Neuronal stem cell (in vitro differentiated cells): ENCODE measurements at regions not wholly inside any gene's neighbourhood (a gene's known extent, or its start where the extent isn't known, plus 50 kb on each side); places are given as distances from the start of the nearest gene placed in this dataset.

Source experiments
- DNase-seq: peaks from one replicate; pipeline ENCODE4 v3.0.0-alpha.2; 2013; ENCODE audit warnings: low spot score
- H2AFZ ChIP-seq: one replicate; pipeline ENCODE4 v1.6.1; 2013; ENCODE audit warnings: mild to moderate bottlenecking, low read length, inconsistent platforms
- H2AK5ac ChIP-seq: 2 replicates; pipeline ENCODE4 v1.6.1; 2013; ENCODE audit warnings: low read depth, mild to moderate bottlenecking, inconsistent platforms, low read length, moderate library complexity, mixed read lengths
- H2BK120ac ChIP-seq: 2 replicates; pipeline ENCODE4 v1.6.1; 2013; ENCODE audit warnings: low read depth, mild to moderate bottlenecking, inconsistent platforms, low read length, moderate library complexity, mixed read lengths
- H2BK12ac ChIP-seq: one replicate; pipeline ENCODE4 v1.6.1; 2013; ENCODE audit warnings: low read length, inconsistent platforms
- H2BK15ac ChIP-seq: 2 replicates; pipeline ENCODE4 v1.6.1; 2013; ENCODE audit warnings: mild to moderate bottlenecking, low read length, inconsistent platforms, mixed read lengths
- H2BK5ac ChIP-seq: one replicate; pipeline ENCODE4 v1.6.1; 2013; ENCODE audit warnings: inconsistent platforms, mild to moderate bottlenecking, low read length, moderate library complexity
- H3K14ac ChIP-seq: one replicate; pipeline ENCODE4 v1.6.1; 2013; ENCODE audit warnings: low read length, inconsistent platforms
- H3K18ac ChIP-seq: 2 replicates; pipeline ENCODE4 v1.6.1; 2013; ENCODE audit warnings: low read length, inconsistent platforms
- H3K23ac ChIP-seq: 2 replicates; pipeline ENCODE4 v1.6.1; 2013; ENCODE audit warnings: low read depth, mild to moderate bottlenecking, mixed read lengths, low read length, inconsistent platforms; ENCODE audit not compliant: poor library complexity
- H3K27ac ChIP-seq: replicated peaks from 3 replicates; pipeline ENCODE4 v1.5.1; 2013; ENCODE audit warnings: low read length, inconsistent platforms
- H3K27me3 ChIP-seq, 3 experiments: 2 replicates each; pipeline ENCODE4 v1.6.1; 2013; ENCODE audit warnings: low read length in 3 of 3, mild to moderate bottlenecking in 2 of 3, inconsistent platforms in 1 of 3, low read depth in 1 of 3, mixed read lengths in 1 of 3, moderate library complexity in 1 of 3; ENCODE audit not compliant: control insufficient read depth in 3 of 3, insufficient read depth in 3 of 3
- H3K36me3 ChIP-seq, 2 donors: replicated peaks in 1 of 2; 2 replicates each; pipeline ENCODE4 v1.6.1; 2013; ENCODE audit warnings: low read length in 2 of 2; ENCODE audit not compliant: control insufficient read depth in 2 of 2, insufficient read depth in 2 of 2
- H3K4ac ChIP-seq: 2 replicates; pipeline ENCODE4 v1.6.1; 2013; ENCODE audit warnings: inconsistent platforms, mild to moderate bottlenecking, low read length, moderate library complexity
- H3K4me1 ChIP-seq, 2 donors: 1 replicate in 1 of 2; 2 replicates in 1 of 2; pipeline ENCODE4 v1.6.1; 2013; ENCODE audit warnings: low read length in 2 of 2, low read depth in 1 of 2; ENCODE audit not compliant: control insufficient read depth in 2 of 2, insufficient read depth in 1 of 2
- H3K4me2 ChIP-seq: one replicate; pipeline ENCODE4 v1.6.1; 2013; ENCODE audit warnings: mild to moderate bottlenecking, low read length, inconsistent platforms; ENCODE audit not compliant: insufficient read depth, poor library complexity, severe bottlenecking
- H3K4me3 ChIP-seq, 2 donors: 2 replicates each; pipeline ENCODE4 v1.5.1; 2013; ENCODE audit warnings: low read length in 2 of 2, mild to moderate bottlenecking in 2 of 2, inconsistent platforms in 1 of 2, moderate library complexity in 1 of 2
- H3K79me1 ChIP-seq: one replicate; pipeline ENCODE4 v1.6.1; 2013; ENCODE audit warnings: low read depth, mild to moderate bottlenecking, inconsistent platforms, low read length, moderate library complexity
- H3K9ac ChIP-seq: one replicate; pipeline ENCODE4 v1.6.1; 2013; ENCODE audit warnings: mild to moderate bottlenecking, low read depth, low read length, inconsistent platforms; ENCODE audit not compliant: poor library complexity
- H3K9me3 ChIP-seq, 2 donors: replicated peaks in 1 of 2; 2 replicates each; pipeline versions ENCODE3 to v1.6.1; 2013; ENCODE audit warnings: low read length in 2 of 2, mild to moderate bottlenecking in 2 of 2, inconsistent platforms in 1 of 2, low read depth in 1 of 2, mixed read lengths in 1 of 2, moderate library complexity in 1 of 2; ENCODE audit not compliant: control insufficient read depth in 2 of 2, insufficient read depth in 1 of 2
- H4K8ac ChIP-seq: one replicate; pipeline ENCODE4 v1.6.1; 2013; ENCODE audit warnings: low read depth, mild to moderate bottlenecking, inconsistent platforms, low read length, moderate library complexity
- H4K91ac ChIP-seq: one replicate; pipeline ENCODE4 v1.6.1; 2013; ENCODE audit warnings: low read length, low read depth, mild to moderate bottlenecking, inconsistent platforms; ENCODE audit not compliant: poor library complexity
- WGBS, 2 donors: extraction: QIAGEN DNeasy Blood & Tissue Kit; methylation state at CpG; one replicate each; pipeline ENCODE4 v1.1.7; 2013; ENCODE audit warnings: missing lambda C conversion rate in 2 of 2, mixed read lengths in 1 of 2; ENCODE audit not compliant: insufficient read length in 2 of 2, insufficient replicate concordance in 1 of 2; ENCODE audit errors: extremely low coverage in 2 of 2; 5-methylcytosine and 5-hydroxymethylcytosine counted together

DNA sequence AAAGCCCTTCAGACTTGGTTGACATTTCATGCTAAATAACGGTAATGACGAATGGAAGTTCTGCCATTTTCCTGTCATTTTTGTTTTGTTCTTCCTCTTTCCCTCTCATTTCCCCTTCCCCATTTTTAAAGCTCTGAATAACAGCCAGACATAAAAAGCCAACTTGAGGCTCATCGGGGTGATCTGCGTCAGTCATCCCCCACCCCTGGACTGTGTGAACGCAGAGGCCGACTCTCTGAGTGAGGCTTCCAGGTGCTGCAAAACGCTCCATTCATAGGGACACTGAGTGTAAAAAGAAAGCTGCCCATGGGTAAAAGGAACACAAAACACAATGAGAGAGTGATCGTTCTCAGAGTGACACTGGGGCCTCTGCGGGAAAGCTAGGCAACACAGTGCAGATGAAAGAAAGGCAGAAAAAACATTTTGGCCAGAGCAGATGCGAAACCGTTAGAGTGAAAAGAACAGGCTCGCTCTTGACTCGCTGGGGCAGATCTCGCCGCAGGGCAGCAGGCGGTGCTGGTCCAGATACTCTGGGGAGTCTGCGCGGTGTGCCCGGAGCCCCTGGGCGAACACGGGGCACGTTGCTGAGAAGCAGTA lies 684.8 kb downstream of the QKI start:
- Histone ChIP-seq H4K8ac (no peak overlapping the region), H3K27me3 (no peaks in the 10 kb centered on the region), H3K4me3 (no peak overlapping the region), H4K91ac (no peak overlapping the region), H3K23ac (no peak overlapping the region), H2BK120ac (peak overlapping the region; percentile 69), H2BK15ac (no peak overlapping the region), H3K9ac (no peak overlapping the region), H3K36me3 (no peaks in the 10 kb centered on the region), H2BK5ac (peak overlapping the region; percentile 68), H3K79me1 (no peaks in the 10 kb centered on the region), H2AFZ (peak overlapping the region; percentile 36), H3K4me2 (no peak overlapping the region), H3K9me3 (peaks cover 3 to 9% of the 10 kb centered on the region in 2 donors), H2AK5ac (peak overlapping the region; percentile 9), H3K18ac (peak overlapping the region; percentile 97), H3K4me1 (peaks cover 18 to 32% of the 10 kb centered on the region in 2 donors), H3K14ac (no peak overlapping the region), H3K27ac (peak overlapping the region; percentile 87), H3K4ac (no peak overlapping the region), H2BK12ac (no peak overlapping the region)
- DNase-seq: no peak
- WGBS, 2 donors: no CpG with 5 or more reads among the region's 22 CpGs

DNA sequence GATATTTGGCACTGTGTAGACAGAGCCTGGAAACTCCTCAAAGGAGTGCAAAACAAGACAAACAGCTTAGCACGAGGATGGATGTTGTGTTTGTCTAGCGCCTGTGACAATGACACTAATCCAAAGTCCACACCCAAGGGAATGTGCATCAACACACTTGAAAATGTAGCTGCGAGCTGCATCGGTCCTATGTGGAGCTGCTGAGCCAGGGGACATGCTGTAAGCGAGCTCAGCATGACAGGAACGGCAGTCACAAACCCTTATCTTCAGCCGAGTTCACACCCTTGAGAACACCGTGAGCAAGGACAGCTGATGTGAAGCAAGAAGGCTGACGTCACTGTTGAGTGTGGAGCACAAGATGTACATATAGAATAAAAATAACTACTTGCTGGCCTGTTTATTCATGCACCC lies 684.3 kb downstream of the QKI start:
- no peak overlapping the region for H2AFZ ChIP-seq
- H3K23ac ChIP-seq: no peak overlapping the region
- H3K27me3 ChIP-seq: no peaks in the 10 kb centered on the region
- peaks cover 3 to 9% of the 10 kb centered on the region in 2 donors for H3K9me3 ChIP-seq
- H3K27ac ChIP-seq: peak overlapping the region; percentile 23
- no peak overlapping the region for H2BK15ac ChIP-seq
- H3K4ac ChIP-seq: no peak overlapping the region
- H4K91ac ChIP-seq: no peak overlapping the region
- no peak overlapping the region for H3K14ac ChIP-seq
- H3K36me3 ChIP-seq: no peaks in the 10 kb centered on the region
- DNase-seq: no peak
- no peak overlapping the region for H3K9ac ChIP-seq
- H3K4me2 ChIP-seq: no peak overlapping the region
- H4K8ac ChIP-seq: no peak overlapping the region
- no peak overlapping the region for H2BK5ac ChIP-seq
- H3K4me3 ChIP-seq: no peak overlapping the region
- WGBS, 2 donors: no CpG with 5 or more reads among the region's 9 CpGs
- peak overlapping the region; percentile 31 for H2BK12ac ChIP-seq
- H3K18ac ChIP-seq: peak overlapping the region; percentile 84
- no peak overlapping the region for H2AK5ac ChIP-seq
- H3K79me1 ChIP-seq: no peaks in the 10 kb centered on the region
- peaks cover 18 to 32% of the 10 kb centered on the region in 2 donors for H3K4me1 ChIP-seq
- no peak overlapping the region for H2BK120ac ChIP-seq

- DNase-seq: no peak
- H3K23ac ChIP-seq: no peak overlapping the region
- WGBS, 2 donors: no CpG with 5 or more reads among the region's 11 CpGs
Measured at GRCh38 chr6:164097551-164098398, 683.3 kb downstream of the QKI start.

DNA sequence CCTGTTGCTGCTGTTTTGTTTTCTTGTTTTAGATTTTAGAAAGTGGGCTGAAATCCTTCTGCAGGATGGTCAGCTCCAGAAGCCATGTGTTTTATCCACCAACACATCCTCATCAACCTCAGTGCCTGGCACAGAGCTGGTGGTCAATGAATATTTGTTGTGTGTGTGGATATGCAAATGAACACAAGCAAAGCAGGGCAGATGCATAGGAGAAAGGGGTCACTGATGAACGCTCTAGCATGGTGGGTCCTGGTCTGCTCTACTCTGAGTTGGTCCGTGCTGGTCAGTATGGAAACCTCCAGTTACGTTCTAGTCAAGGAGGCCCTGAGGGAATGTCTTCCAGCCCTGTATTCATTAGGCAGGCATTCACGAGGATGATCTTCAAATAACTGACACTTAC lies 682.5 kb downstream of the QKI start:
- H3K9ac ChIP-seq: no peak overlapping the region
- no peak overlapping the region for H4K8ac ChIP-seq
- H3K4me2 ChIP-seq: no peak overlapping the region
- H3K27ac ChIP-seq: no peak overlapping the region
- peaks cover 3 to 13% of the 10 kb centered on the region in 2 donors for H3K9me3 ChIP-seq
- no peak for DNase-seq
- no peak overlapping the region for H2BK5ac ChIP-seq
- H3K4me1 ChIP-seq: peaks cover 15 to 19% of the 10 kb centered on the region in 2 donors
- H3K79me1 ChIP-seq: no peaks in the 10 kb centered on the region
- no peak overlapping the region for H3K4ac ChIP-seq
- no peak overlapping the region for H2BK15ac ChIP-seq
- H3K14ac ChIP-seq: no peak overlapping the region
- no peak overlapping the region for H4K91ac ChIP-seq
- no peak overlapping the region for H3K23ac ChIP-seq
- H3K36me3 ChIP-seq: no peaks in the 10 kb centered on the region
- H3K18ac ChIP-seq: peak overlapping the region; percentile 59
- no peak overlapping the region for H2BK120ac ChIP-seq
- no peak overlapping the region for H3K4me3 ChIP-seq
- no peak overlapping the region for H2AK5ac ChIP-seq
- H2BK12ac ChIP-seq: peak overlapping the region; percentile 33
- no CpG with 5 or more reads among the region's 4 CpGs for WGBS, 2 donors
- no peak overlapping the region for H2AFZ ChIP-seq
- H3K27me3 ChIP-seq: no peaks in the 10 kb centered on the region

More at GRCh38 chr6:164097551-164098398, 683.3 kb downstream of the QKI start:
- peaks cover 15 to 26% of the 10 kb centered on the region in 2 donors for H3K4me1 ChIP-seq
- H2AFZ ChIP-seq: no peak overlapping the region
- H3K14ac ChIP-seq: no peak overlapping the region
- H2AK5ac ChIP-seq: no peak overlapping the region
- no peak overlapping the region for H2BK15ac ChIP-seq
- no peak overlapping the region for H3K4me2 ChIP-seq
- H4K91ac ChIP-seq: no peak overlapping the region
- no peak overlapping the region for H4K8ac ChIP-seq
- H2BK120ac ChIP-seq: no peak overlapping the region
- no peak overlapping the region for H2BK5ac ChIP-seq
- H3K79me1 ChIP-seq: no peaks in the 10 kb centered on the region
- no peak overlapping the region for H3K27ac ChIP-seq
- H3K27me3 ChIP-seq: no peaks in the 10 kb centered on the region
- H3K9me3 ChIP-seq: peaks cover 3 to 9% of the 10 kb centered on the region in 2 donors
- no peaks in the 10 kb centered on the region for H3K36me3 ChIP-seq
- no peak overlapping the region for H3K9ac ChIP-seq
- H3K18ac ChIP-seq: no peak overlapping the region
- no peak overlapping the region for H3K4ac ChIP-seq
- H2BK12ac ChIP-seq: no peak overlapping the region
- no peak overlapping the region for H3K4me3 ChIP-seq
